ENCODE measurements at regions not wholly inside any gene's neighbourhood (a gene's known extent, or its start where the extent isn't known, plus 50 kb on each side); places are given as distances from the start of the nearest gene placed in this dataset.
"Not testable (repeated sequence)": the region's sequence is repeated elsewhere in the genome, so short reads cannot be mapped to it uniquely, and the experiment has no call there.

DNA sequence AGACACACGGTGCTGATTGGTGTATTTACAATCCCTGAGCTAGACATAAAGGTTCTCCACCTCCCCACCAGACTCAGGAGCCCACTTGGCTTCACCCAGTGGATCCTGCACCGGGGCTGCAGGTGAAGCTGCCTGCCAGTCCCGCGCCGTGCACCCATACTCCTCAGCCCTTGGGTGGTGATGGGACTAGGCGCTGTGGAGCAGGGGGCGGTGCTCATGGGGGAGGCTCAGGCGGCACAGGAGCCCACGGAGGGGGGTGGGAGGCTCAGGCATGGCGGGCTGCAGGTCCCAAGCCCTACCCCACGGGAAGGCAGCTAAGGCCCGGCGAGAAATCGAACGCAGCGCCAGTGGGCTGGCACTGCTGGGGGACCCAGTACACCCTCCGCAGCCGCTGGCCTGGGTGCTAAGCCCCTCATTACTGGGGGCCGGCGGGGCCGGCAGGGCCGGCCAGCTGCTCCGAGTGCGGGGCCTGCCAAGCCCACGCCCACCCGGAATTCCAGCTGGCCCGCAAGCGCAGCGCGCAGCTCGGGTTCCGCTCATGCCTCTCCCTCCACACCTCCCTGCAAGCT, 1447.2 kb downstream of the RAPGEF2 start:
- DNase-seq: not testable (repeated sequence)

DNA sequence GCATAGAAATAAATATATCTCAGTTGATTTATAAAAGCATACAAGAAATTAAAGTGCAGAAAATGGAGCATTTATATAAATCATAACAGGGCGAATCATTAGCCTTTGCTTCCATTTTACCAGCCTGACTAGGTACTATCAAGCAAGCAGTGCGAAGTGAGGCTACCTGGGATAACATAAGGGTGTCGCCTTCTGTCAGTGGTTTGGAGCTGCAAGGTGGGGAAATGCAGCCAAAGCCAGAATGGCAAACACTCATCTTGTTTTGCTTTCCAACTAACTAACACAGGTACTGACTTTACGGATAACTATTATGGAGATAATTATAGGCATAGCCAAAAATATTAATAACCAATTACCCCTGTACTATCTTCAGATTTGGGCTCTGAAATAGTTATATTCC, 1459.8 kb downstream of the RAPGEF2 start:
- DNase-seq: no peak

DNA sequence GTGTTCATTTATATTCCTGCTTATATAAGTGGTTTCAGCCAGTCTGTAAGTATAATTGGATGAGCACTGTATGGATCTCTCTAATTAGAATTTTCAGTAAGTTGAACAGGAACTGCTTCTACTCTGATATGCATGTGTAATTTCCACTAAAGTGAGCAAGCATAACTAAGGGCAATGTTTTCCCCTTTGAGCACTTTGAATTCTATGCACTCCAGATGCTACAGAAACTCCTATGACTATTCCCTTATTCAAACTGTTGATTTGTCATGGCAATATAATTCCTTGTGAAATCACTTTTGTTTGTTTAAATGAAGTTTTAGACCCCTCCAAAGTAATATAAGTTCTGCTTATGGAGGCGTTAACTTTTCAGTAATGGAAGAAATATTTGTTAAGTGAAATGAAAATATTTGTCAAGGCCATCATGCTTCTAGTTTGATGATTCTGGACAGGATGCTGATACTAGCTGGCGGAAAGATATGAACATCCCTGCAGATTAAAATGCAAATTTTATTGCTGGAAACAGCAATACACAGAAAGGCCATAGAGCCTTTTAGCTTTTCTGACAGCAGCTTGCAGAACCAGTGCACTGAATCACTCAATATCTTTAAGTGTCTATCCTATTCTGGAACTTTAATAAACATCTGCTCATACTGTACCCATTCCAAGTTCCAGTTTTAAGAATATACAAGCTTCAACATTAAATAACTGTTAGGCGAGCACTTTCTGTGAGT, 1460.8 kb downstream of the RAPGEF2 start:
- DNase-seq: no peak

DNA sequence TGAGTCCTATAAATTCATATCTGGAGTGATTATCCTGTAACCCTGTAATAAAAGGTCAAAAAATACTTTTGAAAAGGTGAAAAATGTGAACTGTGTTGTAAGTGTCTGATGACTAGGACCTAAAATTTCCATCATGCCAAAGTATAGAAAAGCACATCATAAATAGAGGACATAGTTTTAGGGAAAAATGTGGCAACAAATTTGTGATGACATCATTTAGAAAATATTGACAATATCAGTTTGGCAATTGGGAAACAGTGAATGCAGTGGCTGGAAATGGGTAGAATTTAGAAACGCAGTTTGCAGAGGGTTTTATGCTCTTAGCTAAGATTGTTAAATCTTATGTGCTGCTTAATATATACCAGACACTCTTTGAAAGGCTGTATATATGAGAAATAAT, 1464.8 kb downstream of the RAPGEF2 start:
- no peak for DNase-seq

DNA sequence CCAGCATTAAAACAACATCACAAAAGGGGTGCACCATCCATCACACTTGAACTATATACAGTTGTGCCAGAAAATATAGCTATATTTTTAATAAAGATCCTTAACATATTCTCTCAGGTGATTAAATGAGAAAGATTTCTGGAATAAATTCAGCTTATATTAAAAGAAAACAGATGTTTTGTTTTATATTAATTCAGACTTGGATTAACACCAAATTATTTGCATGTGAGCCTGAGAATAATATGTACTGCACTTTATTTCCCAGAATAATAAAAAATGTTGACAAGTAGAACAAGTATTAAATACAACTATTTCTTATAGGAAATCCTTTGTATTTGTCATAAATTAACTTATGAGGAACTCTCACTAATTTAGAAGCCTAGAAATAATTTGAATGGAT, 1467.4 kb downstream of the RAPGEF2 start:
- DNase-seq: no peak

DNA sequence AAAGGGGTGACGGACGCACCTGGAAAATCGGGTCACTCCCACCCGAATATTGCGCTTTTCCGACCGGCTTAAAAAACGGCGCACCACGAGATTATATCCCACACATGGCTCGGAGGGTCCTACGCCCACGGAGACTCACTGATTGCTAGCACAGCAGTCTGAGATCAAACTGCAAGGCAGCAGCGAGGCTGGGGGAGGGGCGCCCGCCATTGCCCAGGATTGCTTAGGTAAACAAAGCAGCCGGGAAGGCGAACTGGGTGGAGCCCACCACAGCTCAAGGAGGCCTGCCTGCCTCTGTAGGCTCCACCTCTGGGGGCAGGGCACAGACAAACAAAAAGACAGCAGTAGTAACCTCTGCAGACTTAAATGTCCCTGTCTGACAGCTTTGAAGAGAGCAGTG, 1471.4 kb downstream of the RAPGEF2 start:
- not testable (repeated sequence) for DNase-seq

DNA sequence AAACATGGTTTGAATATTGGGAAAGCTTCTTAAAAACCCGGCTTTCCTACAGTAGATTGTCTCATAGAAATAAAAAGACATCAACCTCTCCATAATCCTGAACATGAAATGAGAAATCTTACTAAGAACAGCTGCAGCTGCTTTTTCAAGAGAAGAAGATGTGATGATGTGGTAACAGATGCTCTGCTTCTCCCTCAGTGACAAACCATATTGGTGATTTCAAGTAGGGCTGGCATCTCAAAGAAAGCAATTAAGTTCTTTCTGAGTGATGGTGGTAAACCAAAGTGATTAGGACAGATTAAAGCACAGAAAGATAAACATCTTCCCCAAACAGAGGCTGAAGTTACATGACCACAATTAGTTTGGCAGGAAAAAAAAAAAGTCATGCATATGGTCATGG, 1477.7 kb downstream of the RAPGEF2 start:
- no peak for DNase-seq

DNA sequence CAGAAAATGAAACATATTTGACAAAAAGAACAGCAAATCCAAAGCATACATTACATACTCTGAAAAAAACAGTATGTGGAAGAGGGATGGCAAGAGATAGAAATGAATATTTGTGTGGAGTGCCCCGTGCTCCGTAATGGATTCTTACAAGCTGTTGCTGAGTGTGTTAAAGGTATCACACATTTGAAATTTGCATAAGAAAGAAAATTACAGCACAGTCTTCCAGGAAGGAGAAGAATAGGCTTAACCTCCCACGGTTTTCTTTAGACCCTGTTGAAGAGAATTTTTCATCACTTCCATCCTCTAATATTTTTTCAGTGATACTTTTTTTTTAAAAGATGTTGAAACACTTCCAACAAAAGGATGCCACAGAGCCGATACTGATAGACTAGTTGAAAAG, 1489.4 kb downstream of the RAPGEF2 start:
- DNase-seq: no peak

DNA sequence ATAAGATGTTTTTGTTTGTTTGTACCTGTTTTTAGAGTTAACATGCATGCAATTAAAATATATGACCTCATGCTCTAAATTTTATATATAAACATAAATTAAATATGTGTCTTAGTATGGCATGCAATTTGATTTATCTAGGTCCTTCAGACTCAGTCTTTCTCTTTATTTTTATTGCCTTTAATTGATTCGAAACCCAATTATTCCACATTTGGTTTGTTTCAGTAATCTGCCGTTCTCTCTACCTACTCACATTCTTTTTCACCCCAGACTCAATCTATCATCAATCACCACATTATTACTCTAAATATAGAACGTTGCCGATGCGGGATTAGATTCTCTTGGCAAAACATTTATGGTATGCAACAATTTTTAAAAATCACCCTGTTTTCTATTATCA, 1492.8 kb downstream of the RAPGEF2 start:
- no peak for DNase-seq

DNA sequence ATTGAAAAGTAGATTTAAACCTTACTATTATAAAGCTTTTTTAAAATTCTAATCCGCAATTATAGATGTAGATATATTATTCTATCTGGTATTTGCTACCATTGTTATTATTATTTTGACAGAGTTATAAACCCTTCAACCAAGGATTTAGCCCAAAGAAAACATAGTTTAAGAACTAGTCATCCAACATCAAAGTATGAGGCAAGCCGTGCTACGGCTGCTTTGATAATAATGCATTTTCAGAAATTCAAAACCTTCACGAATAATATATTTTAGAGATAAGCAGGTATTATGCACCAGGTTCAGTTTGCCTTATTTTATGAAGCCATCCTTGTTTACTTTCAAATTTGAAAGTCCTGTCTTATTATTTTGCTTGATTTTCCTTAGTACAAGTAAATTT, 1501.7 kb downstream of the RAPGEF2 start:
- DNase-seq: no peak

DNA sequence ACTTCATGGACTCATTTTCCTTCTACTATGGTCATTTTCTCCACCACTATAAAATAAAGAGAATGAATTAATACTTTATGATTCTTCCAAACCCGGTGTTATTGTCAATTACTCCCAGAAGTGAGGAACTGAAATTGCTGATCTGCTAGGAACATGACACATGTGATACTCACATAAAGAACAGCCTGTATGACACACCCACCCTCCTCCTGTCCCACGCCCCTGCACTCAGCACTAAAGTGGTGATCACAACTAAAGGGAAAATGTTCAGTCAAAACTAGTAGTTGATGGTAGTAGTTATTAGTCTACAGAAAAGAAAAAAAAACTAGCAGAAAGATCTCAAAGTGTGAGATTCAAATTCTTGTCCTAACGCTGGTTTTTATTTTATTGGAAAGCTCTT, 1508.3 kb downstream of the RAPGEF2 start:
- DNase-seq: no peak

DNA sequence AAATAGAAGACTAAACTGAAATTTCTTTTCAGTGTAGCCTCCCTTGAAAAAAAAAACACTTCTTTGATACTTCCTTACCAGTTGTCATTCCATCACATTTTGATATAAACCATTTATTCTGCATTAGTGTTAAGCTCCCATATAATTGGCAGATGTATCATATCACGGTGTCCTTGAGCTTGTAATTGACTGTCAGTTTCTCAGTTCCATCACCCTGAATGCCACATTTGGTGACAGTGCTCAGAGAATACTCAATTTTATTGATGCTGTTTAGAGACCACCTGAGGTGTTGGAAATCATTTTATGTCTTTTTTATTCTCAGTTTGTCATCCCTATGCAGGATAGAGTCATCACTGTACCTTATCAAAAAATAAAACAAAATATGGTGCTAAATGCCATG, 1528.2 kb downstream of the RAPGEF2 start:
- no peak for DNase-seq

DNA sequence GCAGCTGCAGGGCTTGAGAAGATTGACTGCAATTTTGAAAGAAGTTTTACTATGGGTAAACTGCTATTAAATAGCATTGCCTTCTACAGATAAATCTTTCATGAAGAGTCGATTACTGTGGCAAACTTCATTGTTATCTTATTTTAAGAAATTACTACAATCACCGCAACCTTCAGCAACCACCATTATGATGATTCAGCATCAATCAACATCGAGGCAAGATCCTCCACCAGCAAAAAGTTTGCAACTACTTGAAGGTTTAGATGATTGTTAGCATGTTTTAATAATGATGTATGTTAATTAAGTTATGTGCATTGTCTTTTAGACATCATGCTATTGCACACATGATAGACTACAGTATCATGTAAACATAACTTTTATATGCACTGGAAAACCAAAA, 1511.0 kb downstream of the FSTL5 start:
- no peak for DNase-seq

DNA sequence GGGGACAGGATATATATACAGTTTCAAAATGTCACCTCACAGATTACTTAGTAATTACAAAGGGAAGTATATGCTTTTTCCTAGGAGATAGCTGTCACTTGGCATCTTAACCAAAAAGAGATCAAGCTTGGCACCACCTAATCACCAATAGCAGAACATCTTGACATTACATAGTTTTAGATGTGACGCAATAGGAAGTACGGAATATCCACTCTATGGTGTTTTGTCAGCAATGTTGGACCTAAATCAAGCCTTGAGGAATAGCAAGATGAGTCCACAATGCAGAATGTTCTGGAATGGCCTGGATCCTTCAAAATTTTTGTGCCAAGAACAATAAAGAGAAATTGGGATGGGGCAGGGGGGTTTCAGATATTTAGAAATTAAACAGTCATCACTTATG, 1488.2 kb downstream of the FSTL5 start:
- DNase-seq: no peak

DNA sequence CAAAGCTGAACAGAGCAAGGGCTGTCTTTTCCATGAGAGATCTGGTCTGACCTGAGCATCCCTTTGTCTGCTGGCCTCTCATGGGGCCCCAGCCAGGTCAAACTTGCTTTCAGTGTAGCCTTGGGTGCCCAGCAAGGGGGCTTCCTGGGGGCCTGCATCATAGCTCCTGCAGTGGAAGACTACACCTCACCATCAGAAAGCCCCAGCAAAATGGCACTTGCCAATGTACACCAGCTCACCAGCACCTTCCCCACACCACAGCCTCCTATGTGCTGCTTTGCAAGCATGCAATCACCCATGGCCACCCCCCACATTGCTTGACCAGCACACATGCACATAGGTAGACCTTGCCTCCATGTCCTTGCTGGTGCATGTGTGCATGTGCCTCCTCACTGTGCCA, 1478.1 kb downstream of the FSTL5 start:
- no peak for DNase-seq

DNA sequence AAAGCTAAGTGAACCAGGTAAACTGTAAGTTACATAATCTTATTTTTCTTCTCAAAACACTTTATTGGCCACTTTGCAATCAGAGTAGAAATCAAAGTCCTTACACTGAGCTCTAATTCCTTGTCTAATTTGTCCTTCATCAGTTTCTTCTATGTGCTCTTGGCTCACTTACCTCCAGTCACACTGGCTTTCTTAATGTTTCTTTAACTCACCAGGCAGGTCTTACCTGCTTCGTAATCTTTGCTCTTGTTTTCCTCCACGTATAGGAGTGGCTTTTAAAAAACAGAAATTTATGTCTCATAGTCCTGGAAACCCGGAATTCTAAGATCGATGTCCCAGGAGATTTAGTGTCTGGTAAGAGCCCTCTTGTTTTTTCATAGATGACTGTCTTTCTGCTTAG, 1462.1 kb downstream of the FSTL5 start:
- DNase-seq: no peak

DNA sequence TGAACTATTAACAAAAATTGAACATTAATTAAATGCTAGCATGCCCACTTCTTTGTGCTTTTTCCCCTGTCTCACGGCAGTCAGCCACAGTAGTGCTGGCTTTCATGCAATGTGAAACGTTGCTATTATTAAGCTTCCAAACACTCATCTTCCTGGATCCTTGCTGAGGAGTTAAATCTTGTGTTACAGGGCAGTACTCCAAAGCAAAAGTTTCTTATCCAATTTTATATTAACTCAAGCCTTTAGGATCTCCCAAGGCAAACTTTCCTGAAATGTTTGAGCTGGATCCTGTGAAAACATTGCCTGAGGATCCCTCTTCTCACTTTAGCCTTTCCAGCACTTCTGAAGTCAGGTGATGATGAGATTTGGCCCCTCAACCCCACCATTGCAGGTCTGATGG, 1454.8 kb downstream of the FSTL5 start:
- no peak for DNase-seq

DNA sequence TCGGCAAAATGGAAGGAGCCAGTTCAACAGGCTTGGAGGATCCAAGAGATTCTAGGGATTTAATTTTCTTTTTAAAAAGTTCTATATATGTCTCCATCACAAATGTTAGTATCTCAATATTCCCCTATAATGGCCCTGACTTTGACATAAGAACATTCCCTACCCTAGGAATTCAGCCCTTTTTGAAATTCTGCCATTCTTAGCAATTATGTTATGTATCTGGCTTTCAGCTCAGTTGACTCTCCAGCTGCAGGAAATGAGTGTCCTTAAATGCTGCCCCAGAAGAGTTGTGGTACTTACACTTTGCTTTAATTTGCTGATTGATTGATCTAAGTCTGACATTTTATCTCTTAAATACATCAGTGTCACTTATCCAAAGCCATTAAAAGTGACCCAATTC, 1454.3 kb downstream of the FSTL5 start:
- no peak for DNase-seq

DNA sequence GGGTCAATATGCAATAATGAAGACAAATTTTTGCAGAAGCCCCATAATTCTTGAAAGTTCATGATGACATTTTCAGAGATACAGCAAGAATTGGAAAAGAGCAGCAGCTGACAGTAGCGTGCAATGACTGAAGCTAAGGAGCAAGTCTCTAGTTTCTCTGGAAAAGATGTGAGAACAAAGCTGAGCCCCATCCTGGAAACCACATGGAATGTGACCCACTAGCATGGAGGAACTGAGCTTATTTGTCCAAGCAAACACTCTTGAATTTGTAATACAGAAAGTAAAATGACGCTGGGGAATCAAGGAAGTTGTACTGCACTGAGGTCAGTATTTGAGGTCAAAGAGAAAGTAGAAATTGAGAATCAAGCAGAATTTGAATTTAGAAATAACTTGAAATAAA, 1447.2 kb downstream of the FSTL5 start:
- no peak for DNase-seq

DNA sequence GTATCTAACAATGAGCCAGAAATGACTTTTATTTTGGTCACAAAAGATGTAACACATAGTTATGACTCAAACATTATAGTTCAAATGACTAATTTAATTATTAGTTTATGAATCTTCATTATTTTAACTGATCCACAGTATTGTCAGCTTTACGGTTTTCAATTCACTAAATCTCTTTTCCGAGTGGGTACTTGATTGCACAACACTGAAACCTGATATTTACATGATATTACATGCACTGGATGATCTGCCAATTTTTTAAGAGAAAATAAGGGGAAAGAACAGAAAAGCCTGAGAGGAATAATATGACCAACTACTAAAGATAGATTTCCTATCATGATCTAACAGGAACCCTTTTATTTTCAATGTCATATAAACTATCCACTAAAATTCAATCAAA, 1446.0 kb downstream of the FSTL5 start:
- DNase-seq: no peak

DNA sequence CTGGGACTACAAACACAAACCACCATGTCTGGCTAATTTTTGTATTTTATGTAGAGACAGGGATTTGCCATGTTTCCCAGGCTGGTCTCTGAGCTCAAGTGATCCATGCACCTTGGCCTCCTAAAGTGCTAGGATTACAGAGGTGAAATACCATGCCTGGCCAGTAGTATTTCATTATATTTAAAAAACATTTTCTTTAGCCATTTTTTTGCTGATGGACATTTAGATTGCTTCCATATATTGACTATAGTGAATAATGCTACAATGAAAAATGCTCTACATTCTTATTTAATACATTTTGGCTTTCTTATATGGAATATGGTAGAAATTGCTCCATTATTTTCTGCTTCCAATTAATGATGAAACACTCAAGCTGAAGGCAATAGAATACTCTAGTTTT, 1439.7 kb downstream of the FSTL5 start:
- no peak for DNase-seq

DNA sequence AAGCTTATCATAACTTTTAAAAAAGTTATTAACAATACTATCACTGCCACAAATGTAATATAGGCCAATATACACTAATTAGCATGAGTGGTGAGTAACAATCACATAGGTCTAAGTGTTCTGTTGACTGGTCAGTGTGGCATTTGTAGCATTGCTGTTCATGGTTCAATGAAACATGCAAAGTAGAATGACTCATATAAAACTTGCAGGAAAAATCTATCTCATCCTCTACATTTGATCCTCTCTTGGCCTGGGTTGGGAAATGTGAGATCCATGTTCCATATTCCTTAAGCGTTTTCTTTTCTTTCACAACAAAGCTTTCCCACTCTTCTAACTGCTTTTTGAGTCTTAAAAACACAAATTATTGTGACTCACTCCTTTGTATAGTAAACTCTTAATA, 1418.7 kb downstream of the FSTL5 start:
- no peak for DNase-seq

DNA sequence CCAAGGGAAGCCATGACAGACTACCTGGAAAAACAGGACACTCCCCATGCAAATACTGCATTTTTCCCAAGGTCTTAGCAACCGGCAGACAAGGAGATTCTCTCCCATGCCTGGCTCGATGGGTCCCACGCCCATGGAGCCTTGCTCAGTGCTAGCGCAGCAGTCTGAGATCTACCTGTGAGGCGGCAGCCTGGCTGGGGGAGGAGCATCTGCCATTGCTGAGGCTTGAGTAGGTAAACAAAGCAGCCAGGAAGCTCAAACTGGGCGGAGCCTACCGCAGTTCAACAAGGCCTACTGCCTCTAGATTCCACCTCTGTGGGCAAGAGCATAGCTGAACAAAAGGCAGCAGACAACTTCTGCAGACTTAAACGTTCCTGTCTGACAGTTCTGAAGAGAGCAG, 1417.2 kb downstream of the FSTL5 start:
- DNase-seq: not testable (repeated sequence)

DNA sequence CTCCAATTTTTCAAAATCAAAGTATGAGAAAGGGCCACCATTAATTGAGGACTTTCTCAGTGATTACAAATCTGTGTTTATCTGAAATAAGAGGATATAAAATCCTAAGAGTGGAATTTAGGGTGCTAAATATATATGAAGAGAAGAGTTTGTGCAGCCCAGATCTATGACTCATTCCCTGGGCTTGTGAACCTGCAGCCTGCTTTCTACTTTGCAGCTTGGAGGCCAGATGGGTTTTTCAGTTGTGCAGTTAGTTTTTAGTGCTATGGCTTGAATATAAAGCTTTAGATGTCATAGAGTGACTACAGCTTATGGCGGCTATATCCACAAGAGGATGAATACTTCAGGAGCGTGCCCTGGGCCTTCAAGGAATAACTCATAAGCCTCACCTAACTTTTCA, 1391.1 kb downstream of the FSTL5 start:
- no peak for DNase-seq

DNA sequence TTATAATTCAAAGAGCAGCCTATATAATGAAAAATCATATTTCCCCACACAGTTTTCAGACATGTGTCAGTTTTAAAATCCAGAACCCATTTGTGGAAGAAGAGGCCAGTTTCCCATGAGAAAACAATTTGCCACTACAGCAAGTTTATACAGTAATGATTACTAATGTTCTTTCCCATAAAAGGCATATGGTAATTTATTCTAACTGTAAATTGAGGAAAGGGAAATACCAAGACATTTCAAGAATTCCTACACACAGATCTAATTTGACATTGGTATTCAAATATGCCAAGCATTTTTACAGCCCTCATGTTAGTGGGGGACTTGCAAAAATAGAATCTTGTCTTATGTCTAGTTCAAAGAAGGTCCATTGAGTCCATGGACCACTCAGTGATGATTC, 1368.6 kb downstream of the FSTL5 start:
- DNase-seq: no peak
